Keratinocyte (primary cell): ENCODE measurements at regions not wholly inside any gene's neighbourhood (a gene's known extent, or its start where the extent isn't known, plus 50 kb on each side); places are given as distances from the start of the nearest gene placed in this dataset.

Source experiments
- EZH2 ChIP-seq: IDR thresholded peaks from one replicate; pipeline ENCODE4 v1.6.1; 2012; ENCODE audit warnings: inconsistent platforms, mild to moderate bottlenecking, low read length, moderate library complexity
- TF ChIP-seq, protein P1 (sequence below), 3 experiments: IDR thresholded peaks in 1 of 3; conservative IDR thresholded peaks in 1 of 3; optimal IDR thresholded peaks in 1 of 3; 2 replicates in 2 of 3; 3 replicates in 1 of 3; pipeline versions ENCODE3 to v1.5.1; 2011; ENCODE audit warnings: low read length in 3 of 3, mild to moderate bottlenecking in 3 of 3, moderate library complexity in 2 of 3, control low read depth in 1 of 3, inconsistent platforms in 1 of 3; ENCODE audit not compliant: insufficient read depth in 2 of 3; ENCODE audit errors: extremely low read depth in 1 of 3

DNA sequence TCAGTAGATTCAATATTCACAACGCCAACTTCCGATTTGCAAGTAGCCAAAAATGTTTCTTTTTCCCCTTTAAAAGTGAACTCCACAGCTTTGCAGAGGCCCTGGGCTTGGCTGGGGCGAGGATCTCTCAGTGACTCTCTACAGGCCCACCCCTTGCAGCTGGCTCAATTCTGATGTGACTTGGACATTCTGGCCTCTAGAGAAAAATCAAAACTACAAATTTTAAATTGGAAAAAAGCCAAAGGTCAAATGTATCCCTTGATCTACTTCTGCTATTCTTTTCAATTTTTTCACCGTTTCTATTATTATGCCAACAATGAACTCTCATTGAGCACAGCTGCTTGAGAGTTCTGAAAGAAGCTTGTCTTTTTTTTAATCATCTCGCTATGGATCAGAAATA, 245.9 kb upstream of the HS3ST5 start:
- TF ChIP-seq, protein P1, sequence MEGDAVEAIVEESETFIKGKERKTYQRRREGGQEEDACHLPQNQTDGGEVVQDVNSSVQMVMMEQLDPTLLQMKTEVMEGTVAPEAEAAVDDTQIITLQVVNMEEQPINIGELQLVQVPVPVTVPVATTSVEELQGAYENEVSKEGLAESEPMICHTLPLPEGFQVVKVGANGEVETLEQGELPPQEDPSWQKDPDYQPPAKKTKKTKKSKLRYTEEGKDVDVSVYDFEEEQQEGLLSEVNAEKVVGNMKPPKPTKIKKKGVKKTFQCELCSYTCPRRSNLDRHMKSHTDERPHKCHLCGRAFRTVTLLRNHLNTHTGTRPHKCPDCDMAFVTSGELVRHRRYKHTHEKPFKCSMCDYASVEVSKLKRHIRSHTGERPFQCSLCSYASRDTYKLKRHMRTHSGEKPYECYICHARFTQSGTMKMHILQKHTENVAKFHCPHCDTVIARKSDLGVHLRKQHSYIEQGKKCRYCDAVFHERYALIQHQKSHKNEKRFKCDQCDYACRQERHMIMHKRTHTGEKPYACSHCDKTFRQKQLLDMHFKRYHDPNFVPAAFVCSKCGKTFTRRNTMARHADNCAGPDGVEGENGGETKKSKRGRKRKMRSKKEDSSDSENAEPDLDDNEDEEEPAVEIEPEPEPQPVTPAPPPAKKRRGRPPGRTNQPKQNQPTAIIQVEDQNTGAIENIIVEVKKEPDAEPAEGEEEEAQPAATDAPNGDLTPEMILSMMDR (optimal IDR thresholded peaks at IDR 0.05 in 1 of 3, IDR thresholded peaks at IDR 0.05 in 1 of 3, conservative IDR thresholded peaks at IDR 0.05 in 1 of 3; ENCODE audit: extremely low read depth in 1 of 3, insufficient read depth in 2 of 3, low read length in 3 of 3), result no peak
- TF ChIP-seq EZH2, result no peak
